GM19397 (cell line): ENCODE measurements at regions not wholly inside any gene's neighbourhood (a gene's known extent, or its start where the extent isn't known, plus 50 kb on each side); places are given as distances from the start of the nearest gene placed in this dataset.

Experiments
- ATAC-seq: cut with Tn5 transposase; IDR thresholded peaks from one replicate; pipeline ENCODE4 v1.9.1; 2021; ENCODE audit warnings: mild to moderate bottlenecking, moderate library complexity; ENCODE audit not compliant: unreplicated experiment

GRCh38 chr14:42192738-42193653, 586.3 kb downstream of the LRFN5 start:
- ATAC-seq: no peak

GRCh38 chr14:42190744-42191143, 584.1 kb downstream of the LRFN5 start:
- no peak for ATAC-seq

GRCh38 chr14:42187846-42188245, 581.2 kb downstream of the LRFN5 start:
- no peak for ATAC-seq

- no peak for ATAC-seq
Measured at GRCh38 chr14:42185718-42186117, 579.0 kb downstream of the LRFN5 start.

GRCh38 chr14:42174357-42174756, 567.7 kb downstream of the LRFN5 start:
- no peak for ATAC-seq

- ATAC-seq: no peak
Measured at GRCh38 chr14:42173206-42173605, 566.5 kb downstream of the LRFN5 start.

- ATAC-seq: no peak
Measured at GRCh38 chr14:42172304-42172703, 565.6 kb downstream of the LRFN5 start.

- ATAC-seq: no peak
Measured at GRCh38 chr14:42163136-42163535, 556.5 kb downstream of the LRFN5 start.

- no peak for ATAC-seq
Measured at GRCh38 chr14:42159138-42159537, 552.5 kb downstream of the LRFN5 start.

- ATAC-seq: no peak
Measured at GRCh38 chr14:42149609-42150261, 543.1 kb downstream of the LRFN5 start.

GRCh38 chr14:42145766-42146165, 539.1 kb downstream of the LRFN5 start:
- ATAC-seq: no peak

GRCh38 chr14:42143114-42143513, 536.4 kb downstream of the LRFN5 start:
- no peak for ATAC-seq

GRCh38 chr14:42141328-42141727, 534.7 kb downstream of the LRFN5 start:
- ATAC-seq: no peak

GRCh38 chr14:42140831-42141279, 534.2 kb downstream of the LRFN5 start:
- ATAC-seq: no peak

GRCh38 chr14:42140001-42140400, 533.3 kb downstream of the LRFN5 start:
- ATAC-seq: no peak

- ATAC-seq: no peak
Measured at GRCh38 chr14:42138406-42138805, 531.7 kb downstream of the LRFN5 start.

GRCh38 chr14:42130815-42131214, 524.1 kb downstream of the LRFN5 start:
- ATAC-seq: no peak

GRCh38 chr14:42123526-42123925, 516.9 kb downstream of the LRFN5 start:
- ATAC-seq: no peak

GRCh38 chr14:42113358-42114069, 506.8 kb downstream of the LRFN5 start:
- ATAC-seq: no peak

- ATAC-seq: no peak
Measured at GRCh38 chr14:42112108-42112507, 505.4 kb downstream of the LRFN5 start.

- no peak for ATAC-seq
Measured at GRCh38 chr14:42111355-42111754, 504.7 kb downstream of the LRFN5 start.
